ENCODE measurements at regions not wholly inside any gene's neighbourhood (a gene's known extent, or its start where the extent isn't known, plus 50 kb on each side); places are given as distances from the start of the nearest gene placed in this dataset.

DNA sequence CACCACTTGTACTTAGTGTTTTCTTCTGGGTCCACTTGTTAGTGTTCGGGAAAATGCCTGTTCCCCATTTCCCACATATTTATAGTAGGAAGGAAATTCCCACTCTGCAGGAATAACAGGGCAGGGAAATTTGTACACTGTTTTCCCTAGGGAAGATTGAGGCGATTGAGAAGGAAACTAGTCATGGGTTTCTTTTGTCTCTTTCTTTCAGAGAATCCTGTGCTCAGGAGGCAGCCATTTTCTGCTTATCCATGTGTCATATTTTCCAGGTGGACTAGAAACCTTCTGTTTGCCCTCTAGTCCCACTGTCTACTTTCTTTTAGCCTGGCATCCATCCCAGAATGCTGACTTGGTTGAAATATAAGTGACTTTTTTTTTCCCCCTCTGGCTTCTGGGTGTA lies 299.1 kb upstream of the ANKRD50 start:
- in situ Hi-C loops (cut with MboI; ENCODE audit: low pct_unique_long_range_greater_than_20kb, low sequenced_read_pairs, unreplicated experiment) = no loop called here
- no peak for TF ChIP-seq CTCF (IDR thresholded peaks at IDR 0.05; ENCODE audit: extremely low read depth, insufficient read depth, missing control alignments)
- no peak for DNase-seq (ENCODE audit: low spot score)

DNA sequence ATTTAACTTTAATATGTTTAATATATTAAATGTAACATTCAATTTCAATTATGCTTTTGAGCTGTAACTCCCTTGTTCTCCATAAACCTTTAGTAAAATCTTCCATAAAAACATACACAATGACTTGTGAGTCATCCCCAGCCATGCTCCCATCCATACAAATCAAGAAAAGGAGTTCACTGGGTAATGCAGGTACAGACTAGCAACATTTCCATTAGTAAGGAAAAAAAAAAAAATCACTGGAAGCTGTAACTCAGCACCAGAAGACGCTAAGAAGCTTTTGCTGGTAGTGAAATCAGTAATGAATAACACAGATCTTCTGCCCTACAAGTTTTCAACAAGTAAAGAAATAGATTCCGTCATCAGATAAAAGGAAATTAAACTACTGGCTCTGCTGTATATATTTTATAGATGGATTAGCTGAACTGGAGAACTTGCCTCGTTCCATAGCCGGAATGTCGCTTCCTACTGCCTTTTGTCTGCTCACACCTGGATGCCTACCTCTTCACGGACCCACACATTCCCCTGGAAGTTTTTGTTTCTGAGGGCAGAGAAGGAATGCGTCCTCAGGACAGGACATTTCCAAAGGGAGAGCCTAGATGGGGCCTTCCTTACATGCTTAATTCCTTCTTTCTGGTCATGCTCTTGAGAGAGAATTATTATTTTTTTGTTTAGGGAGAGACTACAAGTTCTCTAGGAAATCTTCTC lies 298.4 kb upstream of the ANKRD50 start:
- no peak for DNase-seq (ENCODE audit: low spot score)
- TF ChIP-seq CTCF (IDR thresholded peaks at IDR 0.05; ENCODE audit: extremely low read depth, insufficient read depth, missing control alignments) = no peak
- in situ Hi-C loops (cut with MboI; ENCODE audit: low pct_unique_long_range_greater_than_20kb, low sequenced_read_pairs, unreplicated experiment) = no loop called here

GRCh38 chr4:125008676-125009075 lies 296.1 kb upstream of the ANKRD50 start:
- TF ChIP-seq CTCF (IDR thresholded peaks at IDR 0.05; ENCODE audit: extremely low read depth, insufficient read depth, missing control alignments) = no peak
- DNase-seq (ENCODE audit: low spot score) = no peak
- in situ Hi-C loops (cut with MboI; ENCODE audit: low pct_unique_long_range_greater_than_20kb, low sequenced_read_pairs, unreplicated experiment) = no loop called here

GRCh38 chr4:125004676-125005075 lies 292.1 kb upstream of the ANKRD50 start:
- DNase-seq (ENCODE audit: low spot score) = no peak
- no peak for TF ChIP-seq CTCF (IDR thresholded peaks at IDR 0.05; ENCODE audit: extremely low read depth, insufficient read depth, missing control alignments)
- in situ Hi-C loops (cut with MboI; ENCODE audit: low pct_unique_long_range_greater_than_20kb, low sequenced_read_pairs, unreplicated experiment) = no loop called here

DNA sequence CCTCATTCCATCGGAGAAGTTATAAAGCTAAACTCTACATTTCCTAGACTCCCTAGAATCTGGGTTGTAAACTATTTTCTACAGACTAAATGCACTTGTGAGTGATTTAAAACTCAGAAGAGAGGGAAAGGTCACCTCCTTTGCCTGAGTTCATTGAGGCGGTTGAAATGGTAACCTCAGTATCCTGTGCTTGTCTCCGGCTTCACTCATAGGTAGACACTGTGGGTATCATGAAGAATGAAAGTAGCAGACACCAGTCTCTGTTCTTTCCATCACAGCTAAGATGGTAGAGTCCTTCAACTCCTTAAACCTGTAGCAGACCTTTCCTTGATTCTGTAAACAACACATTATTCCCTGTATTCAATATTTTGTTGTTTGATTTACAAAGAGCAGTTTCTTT lies 291.3 kb upstream of the ANKRD50 start:
- in situ Hi-C loops (cut with MboI; ENCODE audit: low pct_unique_long_range_greater_than_20kb, low sequenced_read_pairs, unreplicated experiment) = no loop called here
- no peak for DNase-seq (ENCODE audit: low spot score)
- TF ChIP-seq CTCF (IDR thresholded peaks at IDR 0.05; ENCODE audit: extremely low read depth, insufficient read depth, missing control alignments) = no peak

DNA sequence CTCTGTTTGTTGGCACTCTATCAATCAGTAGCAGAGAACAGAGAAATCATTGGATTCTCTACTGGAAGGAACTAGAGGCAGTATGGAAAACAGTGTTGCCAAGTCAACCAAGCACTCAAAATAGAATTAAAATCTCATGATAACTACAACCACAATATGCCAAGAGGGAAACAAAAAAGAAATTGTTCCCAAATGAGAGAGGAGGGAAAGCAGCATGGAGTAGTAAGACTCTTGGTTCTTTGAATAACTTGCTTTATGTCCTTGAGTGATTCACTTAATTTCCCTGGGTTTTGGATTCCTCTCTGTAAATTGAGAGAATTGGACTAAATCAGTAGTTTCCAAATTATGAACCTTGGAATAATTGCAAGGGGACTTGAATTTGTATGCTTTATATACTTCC lies 285.5 kb upstream of the ANKRD50 start:
- in situ Hi-C loops (cut with MboI; ENCODE audit: low pct_unique_long_range_greater_than_20kb, low sequenced_read_pairs, unreplicated experiment) = no loop called here
- DNase-seq (ENCODE audit: low spot score) = no peak

More for the DNA sequence above, 285.5 kb upstream of the ANKRD50 start:
- TF ChIP-seq CTCF (IDR thresholded peaks at IDR 0.05; ENCODE audit: extremely low read depth, insufficient read depth, missing control alignments) = no peak
